ENCODE measurements at regions not wholly inside any gene's neighbourhood (a gene's known extent, or its start where the extent isn't known, plus 50 kb on each side); places are given as distances from the start of the nearest gene placed in this dataset.
"Not testable (repeated sequence)": the region's sequence is repeated elsewhere in the genome, so short reads cannot be mapped to it uniquely, and the experiment has no call there.

DNA sequence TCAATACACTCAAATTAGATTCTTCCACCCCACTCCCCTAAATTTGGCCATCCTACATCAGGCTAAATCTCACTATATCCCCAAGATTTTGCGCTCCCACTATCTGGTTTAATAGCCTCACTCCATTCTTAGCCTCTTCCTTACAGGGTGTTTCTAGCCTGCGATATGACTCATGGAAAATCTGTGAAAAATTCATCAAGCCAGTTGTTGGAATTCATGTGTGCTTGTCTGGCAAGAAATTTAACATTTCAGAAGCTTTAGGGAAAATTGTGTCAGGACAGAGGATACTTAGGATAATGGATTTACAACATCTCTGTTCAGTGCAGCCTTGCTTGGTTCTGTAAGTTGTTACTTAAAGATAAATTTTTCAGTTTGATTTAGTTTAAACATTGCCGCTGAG lies 1249.9 kb upstream of the AUTS2 start:
- DNase-seq = no peak

DNA sequence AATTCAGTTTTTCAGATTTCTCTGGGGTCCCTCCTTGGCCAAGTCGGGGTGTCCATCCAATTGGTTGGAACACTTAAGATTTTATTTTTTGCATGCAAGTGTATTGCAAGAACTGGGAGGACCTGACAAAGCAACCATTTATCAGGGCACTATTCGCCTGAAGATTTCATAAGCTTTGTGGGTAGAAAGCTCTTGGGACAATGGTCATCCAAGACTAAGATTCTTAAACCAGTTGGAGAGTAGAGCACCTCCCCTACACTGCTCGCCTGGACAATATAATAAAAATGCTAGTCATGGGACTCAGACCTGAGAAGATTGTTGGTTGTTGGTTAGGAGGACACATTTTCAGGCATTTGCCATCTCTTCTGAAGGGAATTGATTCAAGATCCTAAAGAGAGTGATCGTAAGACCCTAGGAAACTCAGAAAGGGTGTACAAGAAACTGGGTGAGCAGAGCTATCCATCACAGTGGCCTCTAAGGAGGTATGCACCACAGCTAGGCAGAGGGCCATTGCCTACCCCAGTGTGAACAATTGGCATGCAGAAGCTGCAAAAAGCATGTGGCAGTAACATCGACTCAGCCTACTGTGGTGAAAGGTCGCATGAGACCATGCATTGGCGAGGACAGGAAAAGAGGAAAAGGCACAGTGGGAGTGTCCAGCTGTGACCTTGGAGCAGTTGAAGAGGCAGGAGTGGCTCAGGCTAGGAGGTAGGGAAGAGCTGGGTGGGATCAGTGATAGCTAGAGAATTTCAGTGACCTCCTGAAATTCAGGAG lies 1235.3 kb upstream of the AUTS2 start:
- no peak for DNase-seq

DNA sequence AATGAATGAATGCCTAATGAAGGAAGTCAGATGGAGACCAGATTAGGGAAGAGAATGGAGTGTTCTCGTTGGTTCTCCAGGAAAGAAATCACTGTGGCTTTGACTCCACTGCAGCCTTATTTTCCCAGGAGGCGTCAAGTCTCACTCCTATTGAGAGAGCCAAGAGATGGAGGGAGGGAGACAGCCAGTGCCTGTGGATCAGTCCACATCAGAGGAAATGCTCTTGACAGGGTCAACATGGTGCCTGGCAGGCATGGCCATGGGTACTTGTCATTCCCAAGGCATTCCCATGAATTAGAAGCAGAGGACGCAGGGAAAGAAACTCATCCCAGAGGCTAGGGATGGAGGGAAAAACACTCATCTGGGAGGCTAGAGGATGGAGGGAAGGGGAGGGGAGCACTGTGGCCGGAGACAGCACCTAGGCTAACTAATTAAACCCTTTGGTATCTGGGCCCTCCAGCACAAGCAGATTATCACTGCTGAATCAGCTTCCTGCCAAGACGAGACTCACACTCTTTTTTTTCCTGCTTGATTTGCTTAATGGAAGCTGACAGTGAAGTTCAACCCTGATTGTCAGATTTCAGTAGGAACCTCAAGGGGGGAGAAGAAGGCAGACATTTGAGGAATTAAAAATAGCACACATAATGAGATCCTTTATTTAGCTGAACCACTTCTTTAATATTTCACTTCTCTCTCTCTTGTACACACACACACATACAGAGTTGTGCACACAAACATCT lies 1233.2 kb upstream of the AUTS2 start:
- DNase-seq = no peak

DNA sequence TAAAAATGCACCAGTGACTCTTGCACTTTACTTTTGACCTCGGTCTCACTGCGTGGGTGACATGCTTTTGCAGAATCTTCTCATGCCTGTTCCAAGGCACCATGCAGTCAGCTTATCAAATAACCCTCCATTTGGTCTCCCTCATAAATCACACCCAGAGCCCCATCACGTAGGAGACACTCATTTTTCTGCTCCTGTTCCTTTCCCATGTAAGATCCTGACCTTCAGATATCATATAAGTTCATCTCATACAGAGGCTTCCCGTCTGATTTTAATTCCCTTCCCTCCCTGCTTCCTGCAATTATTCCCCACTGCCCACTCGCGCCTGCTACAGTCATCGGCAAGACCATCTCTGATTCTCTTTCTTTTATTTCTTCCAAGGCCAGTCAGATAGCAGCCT lies 1226.3 kb upstream of the AUTS2 start:
- no peak for DNase-seq

DNA sequence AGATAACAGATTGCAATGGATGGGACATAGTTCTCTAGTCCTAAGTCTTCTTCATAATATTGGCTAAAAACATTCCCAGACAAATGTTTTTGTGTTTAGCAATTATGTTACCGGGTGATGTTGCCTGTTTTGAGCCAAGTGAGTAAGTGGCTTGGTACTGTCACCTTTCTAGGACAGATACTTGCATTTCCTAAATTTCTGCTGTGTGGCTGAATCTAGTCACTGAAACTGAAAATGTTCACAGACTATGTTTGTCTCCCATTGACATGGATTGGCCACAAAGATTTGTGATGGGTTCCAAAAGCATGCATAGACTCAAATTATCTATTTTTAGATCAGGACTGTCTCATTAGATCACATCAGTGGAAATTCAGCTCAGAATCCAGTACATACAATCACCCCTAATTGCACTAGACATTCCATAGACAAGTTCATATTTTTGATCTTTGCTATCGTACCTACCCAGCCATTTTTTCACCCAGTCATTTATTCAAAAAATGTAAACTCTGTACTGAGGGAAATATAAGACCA lies 1222.1 kb upstream of the AUTS2 start:
- DNase-seq = no peak

DNA sequence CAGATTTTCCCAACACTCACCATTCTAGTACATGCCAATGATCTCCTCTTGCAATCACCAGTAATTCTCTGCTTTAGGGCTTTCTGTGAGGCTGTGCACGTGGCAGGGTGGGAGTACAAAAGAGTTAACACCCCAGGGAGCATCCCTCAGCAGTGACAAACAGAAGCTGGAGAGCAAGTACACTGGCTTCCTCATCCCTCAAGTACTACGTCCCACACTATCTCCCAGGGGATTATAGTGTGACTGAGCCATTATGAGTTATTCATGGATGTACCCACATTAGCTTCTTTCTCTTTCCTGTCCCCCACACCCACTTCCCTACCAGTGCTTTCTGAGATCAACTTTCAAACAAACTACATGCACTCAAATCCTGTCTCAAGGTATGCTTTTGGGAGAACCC lies 1216.5 kb upstream of the AUTS2 start:
- DNase-seq = no peak

DNA sequence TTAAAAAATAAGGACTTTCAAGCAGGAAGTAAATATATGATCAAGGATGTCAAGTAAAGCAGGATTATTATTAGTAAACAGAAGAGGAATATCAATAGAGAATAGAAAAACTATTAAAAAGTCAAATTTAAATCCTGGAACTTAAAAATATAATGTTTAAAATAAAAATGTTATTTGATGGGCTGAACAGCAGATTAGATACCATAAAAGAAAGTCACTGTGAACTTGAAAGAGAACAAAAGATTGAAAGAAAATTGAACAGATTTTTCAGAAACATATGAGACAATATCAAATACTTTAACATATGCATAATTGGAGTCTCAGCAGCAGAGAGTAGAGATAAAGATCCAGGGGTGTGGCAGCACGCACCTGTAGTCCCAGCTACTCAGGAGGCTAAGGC lies 1213.7 kb upstream of the AUTS2 start:
- no peak for DNase-seq

DNA sequence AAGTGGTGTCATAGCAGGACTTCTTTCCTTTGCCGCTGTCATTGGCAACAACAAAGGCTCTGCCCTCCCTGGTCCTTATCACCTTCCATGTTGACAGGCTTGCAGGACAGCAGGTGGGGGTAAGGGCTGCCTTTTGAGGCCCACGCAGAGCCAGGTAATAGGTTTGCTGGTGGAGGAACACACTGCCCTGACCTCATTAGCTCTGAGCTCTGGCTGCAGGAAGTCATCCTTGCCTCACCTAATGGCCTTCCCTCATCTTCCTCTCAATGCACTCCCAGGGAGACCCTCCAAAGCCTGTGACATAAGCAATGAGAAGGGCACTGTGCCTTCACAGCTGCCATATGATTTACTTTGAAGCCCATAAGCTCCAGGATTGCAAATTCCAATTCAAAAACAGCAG lies 1205.2 kb upstream of the AUTS2 start:
- no peak for DNase-seq

DNA sequence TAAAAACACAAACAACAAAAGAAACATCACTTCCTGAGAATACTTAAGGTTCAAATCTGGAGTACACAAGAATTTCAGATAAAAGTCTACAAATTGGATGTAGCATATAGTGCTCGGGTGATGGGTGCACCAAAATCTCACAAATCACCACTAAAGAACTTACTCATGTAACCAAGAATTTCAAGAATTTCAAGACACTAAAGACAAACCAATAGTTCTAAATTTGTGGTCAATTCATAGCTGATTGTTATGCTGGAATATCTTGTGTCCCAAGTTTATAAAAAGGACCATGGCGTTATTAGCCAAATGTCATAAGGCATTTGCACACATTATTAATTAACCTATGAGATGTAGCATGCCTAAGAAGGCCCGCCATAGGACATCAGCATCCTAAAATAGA lies 1204.1 kb upstream of the AUTS2 start:
- DNase-seq = no peak

DNA sequence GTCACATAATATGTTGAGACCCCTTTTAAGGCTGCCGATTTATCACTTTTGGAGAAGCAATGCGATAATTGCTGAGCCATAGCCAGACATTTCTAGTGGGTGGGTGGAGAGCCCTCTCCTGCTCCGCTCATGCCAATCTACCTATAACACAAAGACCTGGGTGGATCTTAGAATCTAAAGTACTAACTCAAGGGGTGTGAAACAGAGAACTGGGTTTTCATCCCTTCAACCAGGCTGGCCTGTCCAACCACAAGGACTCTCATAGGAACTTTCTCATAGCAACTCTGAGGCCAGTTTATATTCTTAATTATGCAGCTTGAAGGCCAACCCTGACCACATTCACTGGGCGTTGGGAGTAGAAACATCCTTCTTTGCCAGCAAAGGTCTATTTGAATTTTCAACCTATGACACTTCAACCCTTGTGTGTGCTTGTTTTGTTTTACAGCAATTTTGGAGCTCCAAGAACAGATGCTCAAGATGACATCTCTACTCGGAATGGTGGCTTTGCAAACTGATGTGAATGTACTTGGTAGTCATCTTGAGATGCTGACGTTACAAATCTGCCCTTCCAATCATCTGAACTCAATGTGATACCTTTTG lies 1198.2 kb upstream of the AUTS2 start:
- no peak for DNase-seq

DNA sequence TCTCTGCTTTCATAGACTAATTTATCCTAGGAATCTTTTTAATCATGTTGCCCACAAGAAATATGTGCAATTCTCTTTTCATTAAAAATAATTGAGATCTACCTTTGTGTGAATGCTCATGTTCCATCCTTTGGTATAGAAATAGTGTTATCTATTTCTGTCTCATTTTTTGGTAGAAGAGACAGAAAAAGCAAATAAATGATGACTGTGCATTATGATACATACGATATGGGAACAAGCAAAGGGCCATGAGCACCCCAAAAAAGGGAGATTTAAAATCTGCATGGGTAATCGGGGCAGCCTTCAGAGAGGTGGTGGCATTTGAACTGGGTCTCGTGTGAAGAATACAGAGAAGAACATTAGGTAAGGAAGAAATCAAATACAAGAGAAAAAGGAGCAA lies 1197.5 kb upstream of the AUTS2 start:
- DNase-seq = no peak

DNA sequence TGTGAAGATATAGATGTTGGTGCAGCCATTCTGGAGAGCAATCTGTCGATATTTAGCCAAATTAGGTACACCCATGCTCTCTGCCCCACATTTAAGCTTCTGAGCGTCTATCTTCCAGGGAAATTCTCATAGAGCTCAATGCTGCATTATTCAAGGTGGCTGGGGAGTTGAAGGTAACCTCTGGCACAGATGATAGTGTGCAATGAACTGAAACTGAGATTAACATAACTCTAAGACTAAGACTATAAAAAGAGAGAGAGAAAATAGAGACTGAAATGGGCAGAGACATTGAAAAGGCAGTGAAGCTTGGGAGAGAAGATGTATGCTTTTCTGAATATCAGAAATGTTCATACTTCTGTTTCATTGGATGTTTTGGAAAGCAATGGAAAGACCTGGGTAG lies 1197.0 kb upstream of the AUTS2 start:
- DNase-seq = no peak

DNA sequence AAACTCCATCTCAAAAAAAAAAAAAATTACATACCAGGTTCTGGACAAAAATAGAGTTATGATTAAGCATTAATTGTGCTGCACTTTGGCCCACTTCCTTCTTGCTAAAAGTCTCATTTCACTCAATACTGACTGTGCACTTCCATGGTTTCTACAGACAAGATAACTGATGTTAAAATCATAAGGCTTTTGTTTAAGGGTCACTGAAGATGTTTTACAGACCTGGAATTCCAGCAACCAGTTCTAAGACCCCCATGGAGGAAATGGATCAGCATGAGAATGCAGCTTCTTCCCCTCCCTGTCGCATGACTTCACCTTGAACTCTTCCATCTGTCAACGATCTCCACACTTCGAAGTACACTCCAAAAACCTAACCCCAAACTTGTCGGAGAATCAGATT lies 1191.8 kb upstream of the AUTS2 start:
- DNase-seq = no peak

DNA sequence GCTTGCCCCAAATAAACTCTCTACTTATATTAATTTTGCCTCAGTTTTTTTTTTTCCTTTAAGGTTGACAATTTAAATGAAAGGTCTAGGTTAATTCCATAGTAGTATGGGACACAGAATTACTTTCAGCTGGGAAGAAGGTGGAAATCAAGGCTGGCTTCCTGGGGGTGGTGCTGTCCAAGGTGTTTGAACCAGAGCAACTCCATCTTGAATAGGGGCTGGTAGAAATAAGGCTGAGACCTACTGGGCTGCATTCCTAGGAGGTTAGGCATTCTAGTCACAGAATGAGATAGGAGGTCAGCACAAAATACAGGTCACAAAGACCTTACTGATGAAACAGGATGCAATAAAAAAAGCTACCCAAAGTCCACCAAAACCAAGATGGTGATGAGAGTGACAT lies 1190.8 kb upstream of the AUTS2 start:
- DNase-seq = no peak

DNA sequence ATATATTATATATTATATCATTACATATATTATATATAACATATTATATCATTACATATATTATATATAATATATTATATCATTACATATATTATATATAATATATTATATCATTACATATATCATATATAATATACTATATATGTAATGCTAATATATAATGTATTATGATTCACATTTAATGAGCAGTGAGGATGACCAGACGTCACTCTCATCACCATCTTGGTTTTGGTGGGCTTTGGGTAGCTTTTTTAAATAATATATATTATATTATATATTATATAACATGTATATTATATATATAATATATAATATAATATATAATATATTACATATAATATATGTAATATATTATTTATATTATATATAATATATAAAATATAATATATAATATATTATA lies 1189.4 kb upstream of the AUTS2 start:
- DNase-seq = no peak

DNA sequence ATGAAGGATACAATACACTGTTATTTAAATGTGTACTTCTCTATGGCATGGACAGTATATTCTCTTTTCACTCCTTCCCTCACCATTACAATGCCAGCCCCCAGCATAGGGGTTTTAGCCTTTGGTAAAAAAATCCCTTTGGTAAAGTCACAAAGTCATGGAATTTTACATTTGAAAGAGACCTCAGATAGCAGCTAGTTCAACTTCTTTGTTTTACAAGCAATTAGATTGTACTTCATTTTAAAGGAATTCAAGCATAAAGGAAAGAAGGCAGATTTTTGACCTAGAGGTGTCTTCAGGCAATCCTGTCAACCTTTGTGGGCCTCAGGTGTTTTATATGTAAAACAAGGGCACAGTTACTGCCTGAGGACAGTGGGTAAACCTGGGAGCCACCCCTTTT lies 1188.4 kb upstream of the AUTS2 start:
- DNase-seq = no peak

DNA sequence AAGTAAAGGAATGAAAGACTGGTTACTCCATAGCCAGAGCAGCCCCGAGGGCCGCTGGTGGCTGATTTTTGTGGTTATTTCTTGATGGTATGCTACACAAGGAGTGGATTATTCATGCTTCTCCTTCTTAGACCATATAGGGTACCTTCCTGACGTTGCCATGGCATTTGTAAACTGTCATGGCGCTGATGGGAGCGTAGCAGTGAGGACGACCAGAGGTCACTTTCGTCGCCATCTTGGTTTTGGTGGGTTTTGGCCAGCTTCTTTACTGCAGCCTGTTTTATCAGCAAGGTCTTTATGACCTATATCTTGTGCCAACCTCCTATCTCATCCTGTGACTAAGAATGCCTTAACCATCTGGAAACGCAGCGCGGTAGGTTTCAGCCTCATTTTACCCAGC lies 1187.6 kb upstream of the AUTS2 start:
- DNase-seq = not testable (repeated sequence)

DNA sequence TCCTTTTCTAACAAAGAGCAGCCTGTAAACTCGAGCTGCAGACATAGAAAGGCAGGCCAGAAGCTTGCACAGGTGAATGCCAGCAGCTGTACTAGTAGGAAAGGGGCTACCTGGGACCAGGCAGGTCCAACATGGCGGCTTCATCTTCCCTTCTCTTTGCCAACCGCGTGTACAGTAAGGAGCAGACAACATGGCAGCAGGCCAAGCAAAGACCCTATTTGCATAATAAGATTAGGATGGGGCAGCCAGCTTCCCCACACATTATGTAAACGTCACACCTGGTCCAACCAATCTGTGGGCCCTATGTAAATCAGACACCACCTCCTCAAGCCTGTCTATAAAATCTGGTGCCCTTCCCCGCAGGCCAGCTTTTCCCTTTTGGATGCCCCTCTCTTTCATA lies 1186.5 kb upstream of the AUTS2 start:
- DNase-seq = no peak

DNA sequence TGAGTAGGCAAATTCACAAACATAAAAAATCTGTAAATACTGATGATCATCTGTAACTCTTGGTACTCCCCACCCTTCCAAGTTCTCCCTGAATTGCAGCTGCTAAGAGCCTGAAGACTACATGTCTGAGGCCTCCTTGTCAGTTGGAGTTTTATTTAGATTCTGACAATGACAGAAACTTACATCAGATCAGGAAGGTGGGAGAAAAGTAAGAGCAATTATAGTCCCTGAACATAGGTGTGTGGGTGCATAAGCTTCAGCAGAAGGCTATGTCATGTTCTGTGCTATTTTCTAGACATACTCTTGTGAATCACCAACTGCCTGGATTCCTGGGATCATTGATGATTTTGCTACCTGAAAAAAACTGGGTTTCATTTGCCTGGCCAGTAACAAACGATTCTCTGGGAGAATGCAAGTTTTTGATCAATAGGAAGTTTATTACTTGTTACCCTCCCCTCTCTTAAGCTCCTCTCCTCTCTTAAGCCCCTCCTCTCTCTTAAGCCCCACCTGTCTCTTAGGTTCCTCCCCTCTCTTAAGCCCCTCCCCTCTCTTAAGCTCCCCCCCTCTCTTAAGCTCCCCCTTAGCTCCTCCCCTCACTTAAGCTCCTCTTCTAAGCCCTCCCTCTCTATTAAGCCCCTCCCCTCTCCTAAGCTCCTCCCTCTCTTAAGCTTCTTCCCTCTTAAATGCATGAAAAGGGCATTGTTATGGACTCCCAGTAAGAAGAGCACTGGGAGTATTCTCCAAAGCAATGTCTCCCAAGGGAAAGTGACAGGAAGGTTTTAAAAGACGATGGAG lies 1183.4 kb upstream of the AUTS2 start:
- DNase-seq = no peak

DNA sequence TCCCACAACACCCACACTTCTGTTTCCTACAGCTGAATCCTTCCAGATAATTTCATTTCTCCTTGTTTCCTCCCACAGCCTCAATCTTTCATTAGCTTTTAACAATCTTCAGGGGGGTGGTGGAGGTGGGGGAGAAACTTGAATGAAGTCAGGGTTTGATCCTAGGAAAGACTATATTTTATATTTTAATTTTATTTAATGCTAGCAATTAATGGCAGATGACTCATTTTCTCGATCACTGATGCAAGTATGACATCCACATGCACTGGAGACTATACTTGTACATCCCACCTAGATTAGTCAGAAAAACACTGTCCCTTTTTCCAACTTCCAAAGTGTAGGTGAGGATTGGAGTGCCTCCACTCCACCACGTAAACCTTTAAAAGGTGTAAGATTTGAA lies 1181.3 kb upstream of the AUTS2 start:
- DNase-seq = no peak

DNA sequence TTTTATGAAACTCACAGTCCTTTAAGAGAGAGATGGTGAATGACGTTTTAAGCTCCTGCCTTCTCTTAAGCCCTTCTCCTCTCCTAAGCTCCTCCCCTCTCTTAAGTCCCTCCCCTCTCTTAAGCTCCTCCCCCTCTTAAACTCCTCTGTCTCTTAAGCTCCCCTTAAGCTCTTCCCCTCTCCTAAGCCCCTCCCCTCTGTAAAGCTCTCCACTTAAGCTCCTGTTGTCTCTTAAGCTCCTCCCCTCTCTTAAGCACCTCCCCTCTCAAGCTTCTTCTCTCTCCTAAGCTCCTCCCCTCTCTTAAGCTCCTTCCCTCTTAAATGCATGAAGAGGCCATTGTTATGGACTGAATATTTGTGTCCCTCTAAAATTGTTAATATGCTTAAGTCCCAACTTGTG lies 1180.6 kb upstream of the AUTS2 start:
- no peak for DNase-seq

DNA sequence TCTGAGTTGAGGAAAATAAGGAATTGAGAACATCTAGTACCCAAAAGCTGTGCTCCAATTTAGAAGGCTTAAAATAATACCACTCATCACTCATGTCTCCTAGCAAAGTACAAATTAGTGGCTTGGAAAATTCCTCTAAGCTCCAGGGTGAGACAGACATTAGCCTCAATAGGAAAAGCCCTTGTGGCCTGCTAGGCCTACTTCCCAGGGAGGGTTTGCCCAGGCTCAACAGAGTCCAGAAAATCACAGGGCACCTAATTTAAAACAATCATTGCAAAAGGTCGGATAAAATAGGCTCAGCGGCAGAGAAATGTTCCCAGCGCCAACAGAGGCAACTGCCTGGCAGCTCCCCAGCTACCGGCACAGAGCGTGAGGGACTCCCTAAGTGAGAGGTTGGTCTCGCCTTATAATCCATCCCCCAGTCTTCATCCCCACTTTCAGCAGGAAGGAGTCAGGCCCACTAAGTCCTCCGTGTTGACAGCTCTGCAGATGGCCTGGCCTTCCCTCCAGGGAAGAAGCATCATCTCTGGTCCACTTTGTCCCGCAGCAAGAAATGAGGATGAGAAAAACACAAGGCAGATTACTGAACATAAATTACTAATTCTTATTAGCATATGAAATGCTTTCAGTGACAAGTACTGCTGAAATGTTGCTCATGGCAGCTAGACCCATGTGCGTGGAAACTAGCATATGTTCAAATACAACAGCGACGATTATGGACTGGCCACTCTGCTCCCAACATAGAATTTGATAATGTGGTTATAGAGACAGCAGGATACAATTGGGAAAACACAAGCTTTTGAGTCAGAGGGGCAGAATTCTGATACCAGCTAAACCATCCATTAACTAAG lies 1177.7 kb upstream of the AUTS2 start:
- DNase-seq = no peak

Data from CD4-positive, alpha-beta T cell treated with Interleukin-1 beta for 1 hour (primary cell).